LHCN-M2 (cell line): ENCODE measurements at regions not wholly inside any gene's neighbourhood (a gene's known extent, or its start where the extent isn't known, plus 50 kb on each side); places are given as distances from the start of the nearest gene placed in this dataset.
"Not testable (repeated sequence)": the region's sequence is repeated elsewhere in the genome, so short reads cannot be mapped to it uniquely, and the experiment has no call there.

Source experiments
- DNase-seq: peaks from one replicate; pipeline ENCODE4 v3.0.0-alpha.2; 2012; ENCODE audit warnings: low read depth

DNA sequence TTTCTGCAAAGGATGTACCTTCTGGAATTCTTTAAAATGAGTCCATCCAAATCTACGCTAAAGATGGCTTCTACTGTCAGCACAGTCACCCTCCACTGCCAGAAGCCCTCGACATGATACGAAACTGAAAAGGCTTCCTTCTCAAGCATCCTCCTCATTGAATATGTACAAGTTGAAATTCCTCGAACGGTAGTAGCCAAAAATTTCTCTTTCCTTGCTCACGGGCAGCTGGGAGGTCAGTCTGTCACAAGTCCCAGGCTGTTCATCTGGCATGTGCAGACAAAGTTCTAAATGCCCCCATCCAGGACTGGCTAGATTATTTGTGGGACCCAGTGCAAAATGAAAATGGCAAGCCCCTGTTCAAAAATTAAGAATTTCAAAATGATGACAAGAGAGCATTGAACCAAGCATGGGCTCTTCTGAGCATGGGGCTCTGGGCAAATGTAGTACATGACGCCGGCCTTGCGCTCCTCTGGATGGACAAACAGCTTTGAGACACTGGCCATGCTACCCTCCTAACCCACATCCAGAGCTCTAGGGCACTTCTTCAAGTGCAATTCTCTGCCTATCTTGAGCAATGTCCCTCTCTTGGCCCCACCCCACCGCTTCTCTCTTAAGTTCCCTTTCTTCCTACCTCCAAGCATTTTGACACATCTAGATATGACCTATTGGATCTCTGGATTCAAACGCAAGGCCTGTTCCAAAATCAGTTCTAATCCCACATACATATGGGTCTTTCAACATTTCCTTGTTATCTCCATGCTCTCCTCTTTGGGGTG lies 78.9 kb upstream of the FLT1 start:
- no peak for DNase-seq

DNA sequence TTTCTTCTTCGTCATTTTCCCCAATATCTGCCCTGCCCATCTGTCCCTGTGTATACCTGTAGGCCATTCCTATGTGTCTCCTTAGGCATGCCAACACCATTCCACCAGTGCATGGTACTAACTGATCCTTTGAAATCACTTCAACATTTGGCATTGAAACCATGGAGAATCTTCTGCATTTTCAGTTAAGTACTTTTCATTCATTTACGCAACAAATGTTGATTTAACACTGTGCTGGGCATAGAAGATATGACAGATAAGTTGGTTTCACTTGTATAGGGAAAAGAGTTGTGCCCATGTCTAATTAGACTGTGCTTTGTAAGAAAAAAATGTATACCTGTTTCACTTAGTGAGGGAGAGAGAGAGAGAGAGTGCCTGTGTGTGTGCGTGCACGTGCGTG lies 77.9 kb upstream of the FLT1 start:
- no peak for DNase-seq

DNA sequence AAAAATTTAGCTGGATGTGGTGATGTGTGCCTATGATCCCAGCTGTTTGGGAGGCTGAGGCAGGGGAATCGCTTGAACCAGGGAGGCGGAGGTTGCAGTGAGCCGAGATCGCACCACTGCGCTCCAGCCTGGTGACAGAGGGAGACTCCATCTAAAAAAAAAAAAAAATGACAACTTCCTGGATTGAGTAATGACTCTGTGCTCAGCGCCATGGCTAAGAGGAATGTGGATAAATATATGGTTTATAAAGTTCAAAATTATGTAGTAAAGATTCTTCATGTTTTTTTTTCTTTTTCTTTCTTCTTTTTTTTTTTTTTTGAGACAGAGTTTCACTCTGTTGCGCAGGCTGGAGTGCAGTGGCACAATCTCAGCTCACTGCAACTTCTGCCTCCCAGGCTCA lies 75.4 kb upstream of the FLT1 start:
- DNase-seq = not testable (repeated sequence)

DNA sequence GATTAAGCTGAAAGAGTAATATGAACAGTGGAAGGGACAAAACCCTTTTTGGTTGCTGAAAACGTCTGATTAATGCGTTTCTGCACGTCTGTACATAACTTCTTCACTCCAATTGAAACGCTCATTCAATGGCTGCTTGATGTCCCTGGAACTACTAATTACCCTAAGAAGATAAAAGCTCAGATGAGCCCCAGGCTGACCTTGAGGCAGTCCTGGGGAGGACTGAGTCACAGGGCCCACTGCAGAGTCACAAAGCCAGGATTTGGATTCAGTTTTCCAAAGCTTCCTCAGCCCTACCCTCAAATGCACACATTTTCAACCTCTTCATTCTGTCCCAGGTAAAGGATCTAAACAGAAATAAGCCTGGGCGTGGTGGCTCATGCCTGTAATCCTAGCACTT lies 75.0 kb upstream of the FLT1 start:
- no peak for DNase-seq

DNA sequence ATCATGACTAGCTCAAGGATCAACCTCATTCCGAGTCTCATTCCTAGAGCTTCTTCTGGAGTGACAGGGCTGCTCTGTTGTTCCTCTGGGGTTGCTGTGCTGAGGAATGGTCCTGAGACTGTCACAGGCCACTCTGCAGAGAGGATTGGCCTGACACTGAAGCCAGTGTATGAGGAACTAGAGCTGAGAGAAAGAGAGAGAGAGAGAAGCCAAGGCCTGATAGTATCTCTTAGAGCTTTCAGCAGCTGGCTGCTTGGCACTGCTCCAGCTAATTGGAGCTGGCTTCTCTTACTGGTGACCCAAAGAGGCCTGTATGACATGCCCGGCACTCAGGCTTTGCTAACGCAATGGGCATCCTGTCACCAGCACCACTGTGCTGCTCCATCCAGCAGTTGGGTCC lies 73.4 kb upstream of the FLT1 start:
- peak; percentile 34 for DNase-seq

DNA sequence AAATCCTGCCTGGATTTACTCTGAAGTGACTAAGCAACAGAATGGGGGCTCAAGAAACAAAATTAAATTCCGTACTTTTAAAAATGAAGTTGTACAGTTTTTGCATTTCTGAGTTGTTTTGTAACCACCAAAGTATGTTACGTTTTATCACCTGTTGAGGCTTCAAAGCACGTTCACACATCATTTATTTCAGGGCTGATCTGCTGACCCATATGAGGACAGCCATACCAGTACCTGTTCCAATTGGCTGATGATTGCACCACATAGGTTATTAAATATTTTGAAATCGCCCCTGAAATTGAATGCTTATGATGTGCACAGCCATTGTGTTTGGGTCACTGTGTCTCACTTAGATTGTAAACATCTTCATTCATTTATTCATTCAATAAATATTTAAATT lies 72.0 kb upstream of the FLT1 start:
- DNase-seq = no peak

DNA sequence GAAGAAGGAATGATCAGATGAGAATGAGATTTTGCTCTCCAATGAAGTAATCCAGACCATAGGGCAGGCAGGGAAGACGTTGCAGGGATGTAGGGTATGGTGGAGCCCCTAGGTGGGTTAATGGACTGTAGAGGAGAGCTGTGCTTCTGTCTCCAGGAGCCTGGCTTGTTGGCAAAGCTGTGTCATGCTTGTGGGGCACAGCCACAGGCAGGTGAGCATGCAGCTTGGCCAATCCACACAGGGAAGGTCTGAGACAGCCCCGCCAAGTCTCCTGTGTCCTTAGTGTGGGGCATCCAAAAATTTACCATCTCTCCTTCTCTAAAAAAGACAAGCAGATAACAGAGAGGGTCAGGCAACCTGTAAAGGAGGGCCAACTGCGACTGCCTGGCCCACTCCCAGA lies 71.4 kb upstream of the FLT1 start:
- DNase-seq = no peak

DNA sequence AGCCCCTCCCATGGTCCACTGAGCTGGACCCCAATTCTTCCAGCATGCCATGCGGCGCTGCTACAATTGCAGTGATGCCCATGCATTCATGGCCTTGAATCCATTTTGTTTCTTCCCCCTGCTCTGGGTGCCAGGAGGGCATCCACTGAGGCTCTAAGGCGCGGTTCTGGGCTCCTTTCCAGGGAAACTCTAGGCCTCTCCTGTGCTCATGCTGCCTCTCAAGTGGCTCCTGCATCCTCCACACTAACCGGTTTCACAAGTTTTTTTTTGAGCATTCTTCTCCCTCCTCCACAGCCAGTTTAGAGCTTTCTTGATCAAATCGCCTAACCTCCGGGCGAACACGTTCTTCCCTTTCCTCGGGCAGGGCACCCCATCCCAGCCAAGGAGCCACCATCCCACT lies 69.1 kb upstream of the FLT1 start:
- no peak for DNase-seq

DNA sequence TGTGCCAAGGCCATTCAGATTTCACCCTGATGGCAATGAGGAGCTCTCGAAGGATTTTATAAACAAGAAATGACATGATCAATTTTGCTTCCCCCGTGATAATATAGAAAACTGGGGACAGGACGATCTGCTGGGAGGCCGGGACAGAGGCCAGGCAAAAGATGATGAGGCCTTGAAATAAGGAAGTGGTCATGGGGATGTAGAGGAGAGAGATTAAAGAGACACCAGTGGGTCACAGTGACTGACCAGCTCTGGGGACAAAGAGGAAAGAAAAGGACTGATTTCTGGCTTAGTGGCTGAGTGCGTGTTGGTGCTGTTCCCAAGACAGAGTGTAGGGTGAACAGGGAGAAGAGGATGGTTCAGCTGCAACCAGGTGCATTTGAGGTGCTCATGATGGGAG lies 68.7 kb upstream of the FLT1 start:
- DNase-seq = no peak

DNA sequence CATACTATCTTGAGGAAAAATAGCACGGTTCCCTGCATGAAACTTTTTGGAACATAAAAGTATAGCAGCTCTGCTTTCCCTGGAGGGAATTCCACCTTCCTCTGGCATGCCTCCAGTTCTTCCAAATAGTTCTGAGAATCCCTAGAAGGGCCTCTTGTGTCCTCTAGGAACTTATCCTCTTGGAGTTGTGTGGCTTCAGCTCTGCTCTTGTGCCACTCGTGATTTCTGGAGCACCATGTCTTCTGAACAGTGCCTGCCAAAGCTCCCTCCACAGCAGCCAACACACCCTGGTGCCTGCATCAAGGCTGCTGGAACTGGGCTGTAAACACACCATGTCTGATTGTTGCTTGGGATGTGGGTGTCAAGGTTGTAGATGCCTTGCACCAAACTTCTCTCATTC lies 65.7 kb upstream of the FLT1 start:
- no peak for DNase-seq

DNA sequence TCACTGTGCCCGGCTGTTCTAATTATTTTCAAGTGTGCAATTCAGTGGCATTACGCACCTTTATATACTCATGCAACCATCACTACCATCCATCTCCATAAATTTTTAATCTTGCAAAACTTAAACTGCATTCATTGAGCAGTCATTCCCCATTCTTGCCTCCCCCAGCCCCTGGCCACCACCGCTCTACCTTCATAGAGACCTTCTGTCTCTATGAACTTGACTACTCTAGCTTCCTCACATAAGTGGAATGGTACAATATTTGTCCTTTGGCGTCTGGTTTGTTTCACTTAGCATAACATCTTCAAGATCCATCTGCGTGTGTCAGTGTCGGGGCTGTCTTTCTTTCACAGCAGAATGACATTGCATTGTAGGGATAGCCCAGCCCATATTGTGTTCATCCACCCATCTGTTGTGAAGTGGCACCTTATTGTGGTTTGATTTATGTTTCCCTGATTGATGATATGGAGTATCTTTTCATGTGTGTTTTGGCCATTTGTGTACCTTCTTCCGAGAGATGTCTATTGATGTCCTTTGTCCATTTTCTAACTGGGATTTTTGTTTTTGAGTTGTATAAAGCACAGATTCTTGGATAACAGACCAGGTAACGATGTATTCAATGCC lies 64.8 kb upstream of the FLT1 start:
- no peak for DNase-seq

DNA sequence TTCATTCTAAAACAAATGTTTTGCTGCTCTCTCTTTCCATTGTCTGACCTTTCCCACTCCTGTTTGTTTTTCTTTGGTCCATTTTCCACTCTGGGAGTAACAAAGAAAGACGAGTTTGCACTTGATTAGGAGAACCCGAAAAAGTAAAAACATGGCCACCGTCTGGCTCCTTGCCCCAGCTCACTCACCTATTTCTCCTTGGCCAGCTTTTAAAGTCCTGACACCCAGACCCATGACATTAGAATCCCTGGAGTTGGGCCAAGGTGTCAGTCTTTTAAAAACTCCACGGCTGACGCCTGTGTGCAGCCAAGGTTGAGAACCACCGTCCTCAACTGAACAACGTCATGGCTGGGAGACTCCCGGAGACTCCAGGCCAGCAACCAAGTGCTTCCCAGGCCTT lies 63.6 kb upstream of the FLT1 start:
- DNase-seq = no peak

DNA sequence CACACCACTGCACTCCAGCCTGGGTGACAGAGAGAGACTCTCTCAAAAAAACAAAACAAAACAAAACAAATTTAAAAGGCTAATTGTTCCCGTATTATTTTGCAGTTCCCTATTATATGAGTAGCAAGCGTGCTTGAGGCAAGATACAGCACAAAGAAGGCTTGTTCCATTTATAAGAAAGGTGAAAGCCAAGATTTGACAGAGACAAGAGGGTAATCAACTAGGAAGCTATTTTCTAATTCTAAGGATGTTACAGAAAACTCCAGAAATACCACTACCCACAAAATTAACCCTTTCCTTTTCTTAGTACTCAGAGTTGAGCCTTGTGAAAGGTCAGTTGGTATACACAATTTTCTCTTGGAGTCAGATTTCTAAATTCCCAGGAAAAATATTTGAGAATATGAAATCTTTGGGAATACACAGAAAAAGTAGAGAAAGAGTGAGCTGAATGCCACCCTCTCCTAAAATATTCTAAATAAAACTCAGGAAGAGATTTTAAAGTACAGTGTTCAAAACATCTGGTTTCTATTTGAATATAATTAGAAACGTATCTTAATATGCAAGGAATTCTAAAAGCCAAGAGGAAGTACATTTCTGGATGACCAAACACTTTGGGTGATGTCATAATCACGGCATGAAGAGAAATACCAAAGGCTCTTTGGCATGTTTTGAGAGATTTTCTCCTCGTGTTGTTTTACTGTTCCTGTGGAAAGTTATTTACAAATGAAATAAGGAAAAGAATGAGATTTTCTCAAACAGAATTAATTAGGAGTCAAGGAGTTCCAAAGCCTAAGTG lies 63.0 kb upstream of the FLT1 start:
- peak; percentile 52 for DNase-seq

DNA sequence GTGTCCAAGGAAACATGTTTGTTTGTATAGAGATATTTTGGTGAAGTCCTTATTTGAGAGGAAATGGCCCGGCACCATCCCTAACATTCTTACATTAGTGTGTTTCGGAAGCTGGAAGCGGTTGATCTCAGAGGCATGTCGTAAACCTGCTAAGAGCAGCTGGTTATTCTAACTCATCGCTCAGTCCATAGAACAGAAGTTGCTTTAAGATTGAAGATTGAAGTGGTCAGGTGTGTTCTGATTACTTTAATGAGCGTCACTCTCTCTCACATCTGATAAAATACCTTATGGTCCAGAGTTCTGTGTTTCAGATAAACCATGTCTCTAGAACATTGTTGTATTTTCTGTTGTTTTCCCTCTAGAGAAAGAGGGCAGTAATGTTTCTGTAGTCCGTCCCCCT lies 60.2 kb upstream of the FLT1 start:
- DNase-seq = no peak

DNA sequence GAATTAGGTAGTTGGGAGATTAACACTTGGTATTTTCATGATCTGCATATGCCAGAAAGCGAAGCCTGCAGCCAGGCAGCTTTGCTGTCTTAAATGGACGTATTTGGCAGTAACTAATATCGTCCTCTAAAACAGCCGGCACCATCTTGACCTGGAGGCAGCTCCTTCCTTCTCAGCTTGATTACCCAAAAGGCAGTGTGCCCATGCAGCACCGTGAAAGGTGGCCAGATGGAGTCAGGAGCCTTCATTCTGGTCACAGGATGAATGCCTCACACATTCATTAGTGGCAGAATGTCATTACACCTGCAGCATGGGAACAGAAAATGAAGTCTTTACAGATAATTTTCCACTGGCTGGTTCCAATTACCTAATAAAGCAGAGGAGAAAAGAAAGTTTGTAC lies 59.0 kb upstream of the FLT1 start:
- DNase-seq = no peak

DNA sequence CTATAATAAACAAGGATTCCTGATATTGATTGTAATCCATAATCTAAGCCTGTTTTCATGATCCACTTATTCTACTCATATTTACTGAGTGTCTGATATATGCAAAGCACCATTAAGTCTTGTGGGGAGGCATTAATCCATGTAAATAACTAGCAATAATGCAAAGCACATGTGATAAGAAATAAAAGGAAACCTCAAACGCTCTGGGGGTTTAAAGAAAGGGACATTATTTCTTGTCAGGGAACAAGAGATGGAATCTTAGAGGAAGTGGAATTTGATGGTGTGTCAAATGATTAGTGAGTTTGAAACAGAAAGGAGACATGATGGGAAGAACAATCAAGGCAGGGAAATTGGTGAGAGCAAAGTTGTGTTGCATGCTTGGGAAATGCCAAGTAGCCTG lies 57.4 kb upstream of the FLT1 start:
- no peak for DNase-seq

DNA sequence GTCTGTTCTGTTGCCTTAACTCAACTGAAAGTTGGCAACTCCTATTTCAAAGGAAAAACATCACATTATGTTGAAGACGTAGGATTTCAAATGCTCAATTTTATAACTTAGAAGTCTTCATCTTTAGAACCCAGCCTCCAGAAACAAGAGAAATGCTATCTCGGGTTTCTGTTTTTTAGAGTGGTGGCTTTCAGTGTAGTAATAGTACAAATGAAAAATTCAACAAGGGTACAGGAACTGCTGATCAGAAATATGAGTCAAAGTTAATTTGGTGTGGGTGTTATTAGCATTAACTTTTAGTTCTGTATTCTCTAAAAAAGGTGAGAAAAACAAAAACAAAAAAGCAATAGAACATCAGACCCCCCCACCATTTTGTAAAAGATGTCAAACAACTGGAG lies 56.6 kb upstream of the FLT1 start:
- DNase-seq = no peak

DNA sequence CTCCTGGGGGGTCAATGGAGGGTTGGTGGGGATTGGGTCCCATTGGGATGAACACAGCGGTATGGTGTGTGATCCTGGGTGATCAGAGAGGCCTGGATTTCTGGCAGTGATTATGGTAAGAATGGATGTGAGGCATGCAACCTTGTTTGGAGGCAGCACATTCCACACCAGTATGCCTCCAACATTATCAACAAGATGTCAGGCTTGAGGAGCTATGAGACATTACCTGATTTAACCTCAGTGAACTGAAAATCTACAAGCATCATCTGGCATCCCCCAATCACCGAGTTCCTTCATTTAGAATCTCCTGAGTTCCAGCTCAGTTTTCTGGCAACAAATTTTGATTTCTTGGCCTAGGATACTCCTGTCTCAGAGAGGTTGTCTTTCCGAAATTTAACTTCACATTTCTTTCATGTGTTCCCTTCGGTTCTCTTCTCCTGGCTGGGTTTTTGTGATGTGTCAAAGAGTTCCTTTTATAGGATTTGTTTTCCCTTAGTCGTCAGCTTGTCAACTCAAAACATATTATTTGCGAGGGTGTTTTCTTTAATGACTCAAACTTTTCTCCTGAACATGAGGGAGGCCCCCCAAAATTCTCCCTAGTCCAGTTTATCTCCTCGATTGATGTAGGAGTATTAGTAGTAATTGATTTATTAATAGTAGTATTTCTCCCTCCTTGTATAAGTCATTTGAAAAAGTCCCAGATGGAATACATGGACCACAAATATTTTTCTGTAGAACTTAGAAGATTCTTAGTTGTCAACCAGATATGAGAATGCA lies 56.0 kb upstream of the FLT1 start:
- no peak for DNase-seq

DNA sequence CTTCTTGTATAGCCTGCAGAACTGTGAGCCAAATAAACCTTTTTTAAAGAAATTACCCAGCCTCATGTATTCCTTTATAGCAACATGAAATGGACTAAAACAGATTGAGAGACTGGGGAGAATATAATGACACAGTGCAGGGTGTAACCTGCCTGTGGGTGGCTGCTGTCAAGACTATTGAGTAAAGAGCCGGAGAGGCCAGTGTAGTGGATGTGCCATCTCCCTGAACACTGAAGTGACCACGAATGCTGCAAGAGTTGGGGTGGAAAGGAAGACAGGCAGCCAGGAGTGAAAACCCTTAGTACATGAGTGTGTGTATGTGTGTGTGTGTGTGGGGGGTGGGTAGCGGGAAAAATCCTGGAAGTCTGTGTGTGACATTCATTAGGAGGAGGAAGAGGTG lies 55.2 kb upstream of the FLT1 start:
- DNase-seq = no peak

DNA sequence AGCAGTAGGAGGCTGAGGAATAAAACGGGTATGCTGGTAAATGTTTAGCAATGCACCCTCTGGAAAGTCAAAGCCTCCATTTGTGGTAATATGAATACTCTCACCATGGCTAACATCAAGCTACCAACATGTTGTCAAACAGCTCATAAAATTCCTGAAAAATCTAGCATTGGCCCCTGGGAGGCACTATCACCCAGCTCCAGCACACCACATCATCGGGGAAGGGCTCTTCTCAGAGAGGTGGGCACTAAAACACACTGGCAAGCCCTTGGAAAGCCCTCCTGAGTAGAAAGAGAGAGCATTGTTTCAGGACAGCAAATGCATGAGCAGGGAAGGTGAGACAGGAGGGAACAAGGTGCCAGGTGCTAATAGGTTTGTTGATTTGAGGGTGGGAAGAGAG lies 53.9 kb upstream of the FLT1 start:
- no peak for DNase-seq

DNA sequence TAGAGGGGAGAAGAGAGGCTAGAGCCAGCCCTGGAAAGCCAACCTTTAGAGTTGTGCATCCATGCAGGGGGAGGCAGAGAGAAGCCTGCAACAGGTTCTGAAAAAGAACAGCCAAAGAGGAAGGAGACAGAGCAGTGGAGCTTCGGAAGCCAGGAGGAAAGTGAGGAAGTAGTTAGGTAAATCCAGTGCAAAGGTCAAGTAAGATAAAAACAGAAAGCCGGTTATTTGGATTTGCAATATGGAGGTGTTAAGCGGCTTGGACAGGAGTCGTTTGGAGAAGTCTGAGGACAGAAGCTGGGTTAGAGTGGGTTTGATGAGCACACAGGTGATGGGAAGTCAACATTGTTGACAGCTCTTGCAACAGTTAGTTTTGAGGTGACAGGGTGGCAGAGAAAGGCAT lies 53.5 kb upstream of the FLT1 start:
- DNase-seq = no peak
